ENCODE measurements at regions not wholly inside any gene's neighbourhood (a gene's known extent, or its start where the extent isn't known, plus 50 kb on each side); places are given as distances from the start of the nearest gene placed in this dataset.

DNA sequence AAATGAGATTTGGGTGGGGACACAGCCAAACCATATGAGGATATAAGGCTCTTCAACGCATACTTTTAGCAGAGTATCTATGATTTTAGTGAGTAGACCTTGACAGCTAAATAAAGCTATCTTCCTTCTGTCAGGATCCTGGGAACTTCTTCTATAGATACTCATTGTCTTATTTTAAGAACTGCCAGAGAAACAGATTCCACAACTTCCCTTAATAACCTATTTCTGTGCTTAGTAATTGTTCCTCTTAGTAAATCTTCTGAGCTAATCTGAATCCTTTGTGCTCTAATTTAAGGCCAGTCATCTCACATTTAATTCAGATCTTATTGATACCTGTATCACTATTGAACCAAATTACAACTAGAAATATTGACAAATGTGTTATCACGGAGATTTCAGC is 64.0 kb upstream of the CEP85L start:
- TF ChIP-seq CTCF (conservative IDR thresholded peaks at IDR 0.05 in 1 of 2, IDR thresholded peaks at IDR 0.05 in 1 of 2; ENCODE audit: low read depth in 1 of 2, low read length in 2 of 2), result no peak
- TF ChIP-seq EZH2 (IDR thresholded peaks at IDR 0.05; ENCODE audit: low read length, missing control alignments), result no peak
- no peak overlapping the region for H3K4me2 ChIP-seq (ENCODE audit: extremely low read depth, insufficient read depth, low read length)

DNA sequence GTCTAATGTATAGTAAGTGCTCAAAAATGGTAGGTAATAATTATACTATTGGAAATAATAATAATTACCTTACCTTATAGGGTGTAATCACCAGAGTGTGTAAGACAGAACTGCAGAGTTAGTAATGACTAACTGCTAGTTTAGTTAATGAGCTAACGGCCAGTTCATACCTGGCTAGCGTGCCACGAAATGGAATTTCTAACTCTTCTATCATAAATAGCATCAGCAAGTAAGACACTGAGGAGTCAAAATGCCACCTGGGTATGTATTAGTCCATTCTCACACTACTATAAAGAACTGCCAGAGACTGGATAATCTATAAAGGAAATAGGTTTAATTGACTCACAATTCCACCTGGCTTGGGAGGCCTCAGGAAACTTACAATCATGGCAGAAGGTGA is 63.4 kb upstream of the CEP85L start:
- no peaks in the 10 kb centered on the region for H3K79me2 ChIP-seq (ENCODE audit: control insufficient read depth, insufficient read depth, low read length)
- H2AFZ ChIP-seq (ENCODE audit: low read length), result no peak overlapping the region
- no peak for DNase-seq (ENCODE audit: low read depth in 2 of 2)
- no peak overlapping the region for H3K4me2 ChIP-seq (ENCODE audit: extremely low read depth, insufficient read depth, low read length)
- TF ChIP-seq CTCF (conservative IDR thresholded peaks at IDR 0.05 in 1 of 2, IDR thresholded peaks at IDR 0.05 in 1 of 2; ENCODE audit: low read depth in 1 of 2, low read length in 2 of 2) (no peak), EZH2 (IDR thresholded peaks at IDR 0.05; ENCODE audit: low read length, missing control alignments) (no peak)
- H3K36me3 ChIP-seq (ENCODE audit: control insufficient read depth, insufficient read depth, low read length), result no peaks in the 10 kb centered on the region
- H3K9ac ChIP-seq (ENCODE audit: insufficient read depth, low read length), result no peak overlapping the region
- H3K27me3 ChIP-seq (ENCODE audit: control insufficient read depth, insufficient read depth, low read length), result no peaks in the 10 kb centered on the region
- no peak overlapping the region for H3K4me3 ChIP-seq (replicated peaks in 1 of 4; ENCODE audit: control extremely low read depth in 1 of 4, insufficient read depth in 1 of 4, low read depth in 3 of 4, low read length in 4 of 4)
- no peaks in the 10 kb centered on the region for H3K9me3 ChIP-seq (ENCODE audit: control insufficient read depth, insufficient read depth, low read depth, low read length)
- peaks cover 7% of the 10 kb centered on the region for H3K4me1 ChIP-seq (ENCODE audit: control insufficient read depth, extremely low read depth, insufficient read depth, low read length)
- H4K20me1 ChIP-seq (ENCODE audit: control insufficient read depth, extremely low read depth, insufficient read depth, low read length), result no peaks in the 10 kb centered on the region
- H3K27ac ChIP-seq (ENCODE audit: insufficient read depth, low read length), result no peak overlapping the region

More for the DNA sequence above, 64.0 kb upstream of the CEP85L start:
- Histone ChIP-seq H3K79me2 (ENCODE audit: control insufficient read depth, insufficient read depth, low read length) (no peaks in the 10 kb centered on the region), H3K36me3 (ENCODE audit: control insufficient read depth, insufficient read depth, low read length) (no peaks in the 10 kb centered on the region), H3K4me1 (ENCODE audit: control insufficient read depth, extremely low read depth, insufficient read depth, low read length) (peaks cover 3% of the 10 kb centered on the region), H3K27me3 (ENCODE audit: control insufficient read depth, insufficient read depth, low read length) (no peaks in the 10 kb centered on the region), H3K9me3 (ENCODE audit: control insufficient read depth, insufficient read depth, low read depth, low read length) (no peaks in the 10 kb centered on the region), H2AFZ (ENCODE audit: low read length) (no peak overlapping the region), H3K4me3 (replicated peaks in 1 of 4; ENCODE audit: control extremely low read depth in 1 of 4, insufficient read depth in 1 of 4, low read depth in 3 of 4, low read length in 4 of 4) (no peak overlapping the region), H3K27ac (ENCODE audit: insufficient read depth, low read length) (no peak overlapping the region), H3K9ac (ENCODE audit: insufficient read depth, low read length) (no peak overlapping the region), H4K20me1 (ENCODE audit: control insufficient read depth, extremely low read depth, insufficient read depth, low read length) (no peaks in the 10 kb centered on the region)
- DNase-seq (ENCODE audit: low read depth in 2 of 2), result no peak

- H3K27ac ChIP-seq (ENCODE audit: insufficient read depth, low read length), result no peak overlapping the region
- no peak overlapping the region for H3K4me2 ChIP-seq (ENCODE audit: extremely low read depth, insufficient read depth, low read length)
- TF ChIP-seq CTCF (conservative IDR thresholded peaks at IDR 0.05 in 1 of 2, IDR thresholded peaks at IDR 0.05 in 1 of 2; ENCODE audit: low read depth in 1 of 2, low read length in 2 of 2) (no peak), EZH2 (IDR thresholded peaks at IDR 0.05; ENCODE audit: low read length, missing control alignments) (no peak)
- no peaks in the 10 kb centered on the region for H4K20me1 ChIP-seq (ENCODE audit: control insufficient read depth, extremely low read depth, insufficient read depth, low read length)
- H3K36me3 ChIP-seq (ENCODE audit: control insufficient read depth, insufficient read depth, low read length), result no peaks in the 10 kb centered on the region
- peaks cover 8% of the 10 kb centered on the region for H3K4me1 ChIP-seq (ENCODE audit: control insufficient read depth, extremely low read depth, insufficient read depth, low read length)
- H3K4me3 ChIP-seq (replicated peaks in 1 of 4; ENCODE audit: control extremely low read depth in 1 of 4, insufficient read depth in 1 of 4, low read depth in 3 of 4, low read length in 4 of 4), result no peak overlapping the region
- H2AFZ ChIP-seq (ENCODE audit: low read length), result no peak overlapping the region
- H3K79me2 ChIP-seq (ENCODE audit: control insufficient read depth, insufficient read depth, low read length), result no peaks in the 10 kb centered on the region
- DNase-seq (ENCODE audit: low read depth in 2 of 2), result peak; percentile 12 to 82
- no peaks in the 10 kb centered on the region for H3K27me3 ChIP-seq (ENCODE audit: control insufficient read depth, insufficient read depth, low read length)
- no peaks in the 10 kb centered on the region for H3K9me3 ChIP-seq (ENCODE audit: control insufficient read depth, insufficient read depth, low read depth, low read length)
- no peak overlapping the region for H3K9ac ChIP-seq (ENCODE audit: insufficient read depth, low read length)
These were observed 61.6 kb upstream of the CEP85L start for GRCh38 chr6:118712969-118713368.
